ENCODE measurements at regions not wholly inside any gene's neighbourhood (a gene's known extent, or its start where the extent isn't known, plus 50 kb on each side); places are given as distances from the start of the nearest gene placed in this dataset.

- no peak for TF ChIP-seq CTCF (IDR thresholded peaks at IDR 0.05)
- TF ChIP-seq EP300 (IDR thresholded peaks at IDR 0.05; ENCODE audit: low read depth) = no peak
- no peak for TF ChIP-seq POLR2A (IDR thresholded peaks at IDR 0.05)
These were observed 180.7 kb downstream of the ZNF326 start for GRCh38 chr1:90175490-90176167.

Data from transverse colon (tissue), 3 donors.